Fibroblast of peridontal ligament (primary cell): ENCODE measurements at regions not wholly inside any gene's neighbourhood (a gene's known extent, or its start where the extent isn't known, plus 50 kb on each side); places are given as distances from the start of the nearest gene placed in this dataset.

Experiments used
- DNase-seq: peaks from one replicate; pipeline ENCODE4 v3.0.0-alpha.2; 2010; ENCODE audit errors: extremely low read depth

GRCh38 chr3:104458657-104459056 is 908.1 kb upstream of the ALCAM start:
- no peak for DNase-seq

- peak; percentile 92 for DNase-seq
These were observed 906.0 kb upstream of the ALCAM start for GRCh38 chr3:104460477-104461406.

- peak; percentile 4 for DNase-seq
These were observed 905.3 kb upstream of the ALCAM start for GRCh38 chr3:104461431-104461830.

DNA sequence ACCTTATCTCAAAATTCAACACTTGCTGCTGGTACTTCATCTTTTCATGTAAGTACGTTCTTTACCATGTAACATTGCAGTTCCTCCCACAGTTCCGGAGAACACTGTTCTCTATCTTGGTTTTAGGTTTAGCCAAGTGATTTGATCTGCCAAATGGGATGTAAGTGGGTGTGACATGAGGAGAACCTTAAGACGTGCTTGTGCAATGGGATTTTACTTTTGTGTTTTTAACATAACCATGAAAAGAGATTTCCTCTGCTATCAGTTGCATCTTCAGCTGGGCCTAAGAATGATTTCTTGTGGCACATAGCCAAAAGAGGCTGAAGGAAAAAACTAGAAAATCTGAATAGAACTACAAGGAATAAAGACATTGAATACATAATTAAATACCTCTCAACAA is 894.5 kb upstream of the ALCAM start:
- no peak for DNase-seq

- no peak for DNase-seq
These were observed 892.7 kb upstream of the ALCAM start for GRCh38 chr3:104474011-104474410.

GRCh38 chr3:104503022-104503421 is 863.7 kb upstream of the ALCAM start:
- DNase-seq = no peak

- no peak for DNase-seq
These were observed 856.4 kb upstream of the ALCAM start for GRCh38 chr3:104510131-104510849.

DNA sequence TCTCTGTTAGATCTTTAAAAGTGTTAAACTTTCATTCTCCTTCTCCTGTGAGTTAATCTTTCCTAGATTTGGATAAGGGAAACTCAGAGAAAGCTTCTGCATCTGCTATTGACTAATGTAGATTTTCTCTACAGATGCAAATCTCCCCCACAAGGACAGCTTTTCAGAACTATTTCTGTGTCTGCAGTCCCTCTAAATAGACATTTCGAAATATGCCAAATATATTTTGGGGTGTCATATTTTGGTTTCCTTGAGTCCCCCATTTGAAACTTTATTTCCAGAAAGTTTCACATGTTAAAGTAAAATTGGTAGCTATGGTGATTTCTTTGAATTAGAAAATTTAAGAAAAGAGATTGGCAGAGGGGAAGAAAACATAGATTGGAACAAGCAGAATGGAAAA is 852.3 kb upstream of the ALCAM start:
- DNase-seq = no peak

DNA sequence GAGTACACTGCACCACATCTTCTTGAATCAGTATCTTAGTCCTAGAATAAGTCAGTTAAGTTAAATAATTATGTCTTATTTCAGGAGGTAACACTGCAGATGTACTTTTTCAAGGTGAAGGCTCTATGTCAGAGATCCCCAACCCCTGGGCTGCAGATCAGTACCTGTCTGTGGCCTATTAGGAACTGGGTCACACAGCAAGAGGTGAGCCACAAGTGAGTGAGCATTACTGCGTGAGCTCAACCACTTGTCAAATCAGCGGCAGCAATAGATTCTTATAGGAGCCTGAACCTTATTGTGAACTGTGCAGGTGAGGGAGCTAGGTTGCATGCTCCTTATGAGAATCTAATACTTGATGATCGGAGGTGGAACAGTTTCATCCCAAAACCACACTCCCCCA is 851.9 kb upstream of the ALCAM start:
- no peak for DNase-seq

DNA sequence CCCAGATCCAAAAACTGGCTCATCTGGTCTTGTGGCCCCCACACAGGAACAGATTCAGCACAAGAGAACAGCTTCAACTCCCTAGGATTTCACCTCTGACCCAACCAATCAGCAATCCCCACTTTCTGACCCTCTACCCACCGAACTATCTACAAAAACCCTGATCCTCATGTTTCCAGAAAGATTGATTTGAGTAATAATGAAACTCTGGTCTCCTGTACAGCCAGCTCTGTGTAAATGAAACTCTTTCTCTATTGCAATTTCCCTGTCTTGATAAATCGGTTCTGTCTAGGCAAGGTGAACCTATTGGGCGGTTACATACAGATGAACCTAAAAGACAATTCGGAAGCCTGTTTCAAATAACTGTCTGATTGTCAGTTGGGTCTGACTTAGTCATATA is 847.6 kb upstream of the ALCAM start:
- DNase-seq = no peak

- DNase-seq = no peak
These were observed 847.1 kb upstream of the ALCAM start for GRCh38 chr3:104519468-104520227.

GRCh38 chr3:104520228-104520655 is 846.5 kb upstream of the ALCAM start:
- DNase-seq = peak; percentile 67

GRCh38 chr3:104521606-104522336 is 844.9 kb upstream of the ALCAM start:
- no peak for DNase-seq

GRCh38 chr3:104523136-104523535 is 843.6 kb upstream of the ALCAM start:
- no peak for DNase-seq

- no peak for DNase-seq
These were observed 839.8 kb upstream of the ALCAM start for GRCh38 chr3:104526901-104527401.

DNA sequence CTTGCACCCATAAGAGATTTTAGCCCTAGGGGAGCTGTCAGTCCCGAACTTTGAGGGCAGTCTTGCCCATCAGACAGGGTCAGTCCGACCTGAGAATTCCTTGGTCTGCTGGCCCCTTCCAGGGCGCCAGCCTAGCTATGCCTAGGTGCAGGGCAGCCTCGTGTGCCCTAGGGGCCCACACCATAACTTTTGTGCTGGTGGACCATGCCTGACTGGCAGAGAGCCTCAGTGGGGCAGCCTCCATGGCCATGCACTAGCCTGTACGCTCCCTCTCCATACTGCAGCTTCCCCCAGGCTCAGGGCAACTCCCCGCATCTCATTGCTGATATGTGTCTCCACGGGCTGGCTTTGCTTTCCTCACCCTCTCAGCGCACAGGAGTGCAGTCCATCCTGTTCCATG is 835.8 kb upstream of the ALCAM start:
- DNase-seq = no peak

- no peak for DNase-seq
These were observed 830.0 kb upstream of the ALCAM start for GRCh38 chr3:104536715-104537114.

- no peak for DNase-seq
These were observed 829.4 kb upstream of the ALCAM start for GRCh38 chr3:104537323-104537722.

- DNase-seq = no peak
These were observed 820.4 kb upstream of the ALCAM start for GRCh38 chr3:104546301-104546700.

- DNase-seq = no peak
These were observed 819.7 kb upstream of the ALCAM start for GRCh38 chr3:104547031-104547430.

GRCh38 chr3:104548401-104548800 is 818.3 kb upstream of the ALCAM start:
- DNase-seq = no peak
